ENCODE measurements at regions not wholly inside any gene's neighbourhood (a gene's known extent, or its start where the extent isn't known, plus 50 kb on each side); places are given as distances from the start of the nearest gene placed in this dataset.

- DNase-seq = no peak
Observed at GRCh38 chr12:19884021-19884492, 444.8 kb downstream of the AEBP2 start.

- no peak for DNase-seq
Observed at GRCh38 chr12:19885093-19885812, 446.0 kb downstream of the AEBP2 start.

- DNase-seq = no peak
Observed at GRCh38 chr12:19886065-19886464, 446.8 kb downstream of the AEBP2 start.

- DNase-seq = no peak
Observed at GRCh38 chr12:19886639-19887064, 447.4 kb downstream of the AEBP2 start.

GRCh38 chr12:19890024-19890423 lies 450.7 kb downstream of the AEBP2 start:
- DNase-seq = no peak

- no peak for DNase-seq
Observed at GRCh38 chr12:19891936-19892591, 452.8 kb downstream of the AEBP2 start.

- peak; percentile 12 for DNase-seq
Observed at GRCh38 chr12:19893514-19893913, 454.2 kb downstream of the AEBP2 start.

- DNase-seq = peak; percentile 74
Observed at GRCh38 chr12:19894050-19894449, 454.8 kb downstream of the AEBP2 start.

- peak; percentile 86 for DNase-seq
Observed at GRCh38 chr12:19894803-19895202, 455.5 kb downstream of the AEBP2 start.

GRCh38 chr12:19895246-19896020 lies 456.1 kb downstream of the AEBP2 start:
- peak; percentile 3 for DNase-seq

- no peak for DNase-seq
Observed at GRCh38 chr12:19896041-19896440, 456.7 kb downstream of the AEBP2 start.

- DNase-seq = no peak
Observed at GRCh38 chr12:19896534-19896933, 457.2 kb downstream of the AEBP2 start.

- no peak for DNase-seq
Observed at GRCh38 chr12:19897900-19898408, 458.7 kb downstream of the AEBP2 start.

- DNase-seq = no peak
Observed at GRCh38 chr12:19901841-19902240, 462.5 kb downstream of the AEBP2 start.

GRCh38 chr12:19904819-19905218 lies 463.5 kb upstream of the PDE3A start:
- DNase-seq = no peak

- no peak for DNase-seq
Observed at GRCh38 chr12:19908830-19909229, 459.5 kb upstream of the PDE3A start.

GRCh38 chr12:19909418-19909817 lies 458.9 kb upstream of the PDE3A start:
- DNase-seq = no peak

GRCh38 chr12:19910681-19911080 lies 457.7 kb upstream of the PDE3A start:
- DNase-seq = no peak

GRCh38 chr12:19912991-19913390 lies 455.3 kb upstream of the PDE3A start:
- no peak for DNase-seq

- DNase-seq = peak; percentile 8
Observed at GRCh38 chr12:19915392-19916195, 452.7 kb upstream of the PDE3A start.

GRCh38 chr12:19916196-19916753 lies 452.1 kb upstream of the PDE3A start:
- no peak for DNase-seq

- DNase-seq = no peak
Observed at GRCh38 chr12:19916974-19917373, 451.4 kb upstream of the PDE3A start.
